B cell (primary cell): ENCODE measurements at regions not wholly inside any gene's neighbourhood (a gene's known extent, or its start where the extent isn't known, plus 50 kb on each side); places are given as distances from the start of the nearest gene placed in this dataset.

Experiments
- ATAC-seq: fragments of 200-7000 bp; cut with Tn5 transposase; one replicate; pipeline ENCODE4 v1.10.0; 2021; ENCODE audit warnings: low read depth, mild to moderate bottlenecking, moderate number of reproducible peaks, moderate library complexity
- CTCF ChIA-PET: fragments of 350-600 bp; sonication (Branson Sonifier 250); formaldehyde crosslinking; loops from one replicate; lab custom pipeline; 2021; ENCODE audit warnings: antibody characterized with exemption, inconsistent platforms; lab: Charles Lee
- POLR2A ChIA-PET: fragments of 350-600 bp; sonication (Branson Sonifier 250); formaldehyde crosslinking; loops from one replicate; lab custom pipeline; 2021; ENCODE audit warnings: antibody characterized with exemption; lab: Charles Lee
- DNase-seq: peaks from one replicate; pipeline ENCODE4 v3.0.0; 2013
- H2AFZ ChIP-seq: 2 replicates; pipeline ENCODE4 v1.6.1; 2012; ENCODE audit warnings: mild to moderate bottlenecking, low read depth, low read length; ENCODE audit not compliant: insufficient read depth, poor library complexity, severe bottlenecking
- H3K27ac ChIP-seq, 2 donors: 1 replicate in 1 of 2; 2 replicates in 1 of 2; pipeline ENCODE4 v1.5.1; 2012 to 2013; ENCODE audit warnings: low read length in 2 of 2, mild to moderate bottlenecking in 2 of 2, moderate library complexity in 1 of 2
- H3K27me3 ChIP-seq, 4 experiments: fragments of 200-600 bp in 1 of 4; sonication (generic) in 1 of 4; replicated peaks in 1 of 4; 1 replicate in 2 of 4; 2 replicates in 2 of 4; pipeline versions ENCODE4 v1.6.1 to v1.7.0; 2013 to 2016; ENCODE audit warnings: low read length in 3 of 4, mild to moderate bottlenecking in 2 of 4, mixed read lengths in 1 of 4, moderate library complexity in 1 of 4; ENCODE audit not compliant: insufficient read depth in 4 of 4, control insufficient read depth in 3 of 4; ENCODE audit errors: control extremely low read depth in 1 of 4
- H3K36me3 ChIP-seq, 2 experiments: replicated peaks in 1 of 2; 1 replicate in 1 of 2; 2 replicates in 1 of 2; pipeline versions ENCODE4 v1.6.1 to v1.7.1; 2013; ENCODE audit warnings: low read length in 1 of 2; ENCODE audit not compliant: insufficient read depth in 2 of 2, control insufficient read depth in 1 of 2; ENCODE audit errors: control extremely low read depth in 1 of 2, extremely low read depth in 1 of 2
- H3K4me1 ChIP-seq, 2 donors: fragments of 200-600 bp in 1 of 2; sonication (generic) in 1 of 2; 1 replicate in 1 of 2; 2 replicates in 1 of 2; pipeline versions ENCODE4 v1.5.1 to v1.6.1; 2013 to 2017; ENCODE audit warnings: low read length in 2 of 2; ENCODE audit not compliant: control insufficient read depth in 2 of 2, insufficient read depth in 2 of 2
- H3K4me2 ChIP-seq: replicated peaks from 2 replicates; pipeline ENCODE3; 2012; ENCODE audit warnings: mild to moderate bottlenecking, low read depth, low read length; ENCODE audit not compliant: poor library complexity, severe bottlenecking
- H3K4me3 ChIP-seq, 5 experiments: fragments of 200-600 bp in 1 of 5; sonication (generic) in 1 of 5; 1 replicate in 3 of 5; 2 replicates in 2 of 5; pipeline versions ENCODE4 v1.5.1 to v1.7.0; 2011 to 2016; ENCODE audit warnings: low read length in 4 of 5, mild to moderate bottlenecking in 4 of 5, low read depth in 2 of 5, control low read depth in 1 of 5, moderate library complexity in 1 of 5; ENCODE audit not compliant: insufficient read depth in 1 of 5; ENCODE audit errors: control extremely low read depth in 1 of 5, extremely low read depth in 1 of 5
- H3K79me2 ChIP-seq: fragments of 200-600 bp; sonication (generic); one replicate; pipeline ENCODE4 v1.6.0; 2016; ENCODE audit warnings: low read length; ENCODE audit not compliant: control insufficient read depth, insufficient read depth
- H3K9ac ChIP-seq: fragments of 200-600 bp; sonication (generic); 2 replicates; pipeline ENCODE4 v1.6.1; 2017; ENCODE audit warnings: mild to moderate bottlenecking, low read length, moderate library complexity
- H3K9me3 ChIP-seq, 3 donors: one replicate each; pipeline versions ENCODE4 v1.6.1 to v1.7.1; 2013; ENCODE audit warnings: low read length in 2 of 3; ENCODE audit not compliant: control insufficient read depth in 2 of 3, insufficient read depth in 1 of 3; ENCODE audit errors: control extremely low read depth in 1 of 3
- H4K20me1 ChIP-seq: 2 replicates; pipeline ENCODE4 v1.6.0; 2012; ENCODE audit warnings: mild to moderate bottlenecking, low read length; ENCODE audit not compliant: insufficient read depth, control insufficient read depth, poor library complexity, severe bottlenecking
- H3K27ac Mint-ChIP-seq: one replicate; pipeline ENCODE4 v1.8.0; 2021; ENCODE audit warnings: mixed read lengths
- H3K27me3 Mint-ChIP-seq: one replicate; pipeline ENCODE4 v1.8.0; 2021; ENCODE audit warnings: mixed read lengths
- H3K4me1 Mint-ChIP-seq: one replicate; pipeline ENCODE4 v1.8.0; 2021; ENCODE audit warnings: mixed read lengths
- H3K4me3 Mint-ChIP-seq: one replicate; pipeline ENCODE4 v1.8.0; 2021; ENCODE audit warnings: mixed read lengths
- H3K9me3 Mint-ChIP-seq: one replicate; pipeline ENCODE4 v1.8.0; 2022; ENCODE audit warnings: mixed read lengths; ENCODE audit not compliant: insufficient read depth
- CTCF ChIP-seq: fragments of 200-600 bp; IDR thresholded peaks from one replicate; pipeline ENCODE4 v1.8.0; 2022; ENCODE audit warnings: antibody characterized with exemption, mild to moderate bottlenecking
- EZH2 ChIP-seq: IDR thresholded peaks from 2 replicates; pipeline ENCODE4 v1.6.1; 2012; ENCODE audit warnings: borderline replicate concordance, low read depth, mild to moderate bottlenecking, moderate library complexity, low read length; ENCODE audit not compliant: insufficient read depth, poor library complexity, severe bottlenecking
- WGBS: methylation state at CpG from one replicate; pipeline ENCODE4 v1.1.5; 2013; ENCODE audit warnings: missing lambda C conversion rate; ENCODE audit not compliant: insufficient coverage; 5-methylcytosine and 5-hydroxymethylcytosine counted together
- intact Hi-C: fragments of 100-400 bp; cut with micrococcal nuclease; formaldehyde crosslinking; loops from one replicate; pipeline ENCODE4 v1.10.0; 2022

DNA sequence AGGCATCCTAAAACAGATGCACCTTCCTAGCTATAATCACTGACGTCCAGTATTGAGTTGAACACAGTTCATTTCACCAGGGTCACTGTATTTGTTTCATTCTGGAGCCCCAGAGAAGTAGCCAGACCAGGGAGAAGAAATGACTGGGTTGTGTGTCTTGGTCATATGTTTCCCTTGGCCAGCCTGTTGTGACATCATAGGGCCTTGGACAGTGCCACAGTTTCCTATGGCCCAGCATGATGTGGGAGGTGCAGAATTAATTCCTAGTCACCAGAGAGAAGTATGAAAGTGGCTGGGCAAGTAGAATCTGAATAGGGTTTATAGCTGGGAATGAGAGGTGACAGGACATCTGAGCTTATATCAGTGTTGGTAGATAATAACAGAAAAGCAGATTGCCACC, 84.0 kb upstream of the ZBED5 start:
- Mint-ChIP-seq H3K27me3 (no peaks in the 10 kb centered on the region), H3K4me1 (no peaks in the 10 kb centered on the region), H3K4me3 (no peak overlapping the region), H3K27ac (no peak overlapping the region), H3K9me3 (peaks cover 2% of the 10 kb centered on the region)
- Histone ChIP-seq H3K4me1 (no peaks in the 10 kb centered on the region), H3K79me2 (no peaks in the 10 kb centered on the region), H3K9me3 (peaks cover 0 to 1% (median 0%) of the 10 kb centered on the region in 3 donors), H3K9ac (no peak overlapping the region), H3K4me3 (no peak overlapping the region), H3K27ac (no peak overlapping the region), H3K27me3 (no peaks in the 10 kb centered on the region), H2AFZ (no peak overlapping the region), H3K36me3 (no peaks in the 10 kb centered on the region), H3K4me2 (no peak overlapping the region), H4K20me1 (no peaks in the 10 kb centered on the region)
- WGBS: no CpG with 5 or more reads among the region's 1 CpG
- ATAC-seq (no peak), DNase-seq (no peak)
- TF ChIP-seq EZH2 (no peak), CTCF (no peak)
- ChIA-PET POLR2A (no interaction called here), CTCF (interaction anchor here (0.9 to 4.8 kb wide), 6 partner anchors 8 to 150 kb away, joined by 3 to 40 read pairs (median 9); no protein-coding TSS in a partner anchor)
- intact Hi-C loops: no loop called here

GRCh38 chr11:10941414-10941813, 83.6 kb upstream of the ZBED5 start:
- no peak overlapping the region for H3K27ac Mint-ChIP-seq
- no peak for TF ChIP-seq EZH2
- TF ChIP-seq CTCF: no peak

More at GRCh38 chr11:10941414-10941813, 83.6 kb upstream of the ZBED5 start:
- peaks cover 0 to 1% (median 0%) of the 10 kb centered on the region in 3 donors for H3K9me3 ChIP-seq
- no peak overlapping the region for H3K4me3 ChIP-seq
- DNase-seq: no peak
- no peaks in the 10 kb centered on the region for H3K4me1 ChIP-seq
- no peak overlapping the region for H3K9ac ChIP-seq
- H3K27me3 ChIP-seq: no peaks in the 10 kb centered on the region
- H3K36me3 ChIP-seq: no peaks in the 10 kb centered on the region
- Mint-ChIP-seq H3K4me3 (no peak overlapping the region), H3K4me1 (no peaks in the 10 kb centered on the region), H3K27me3 (no peaks in the 10 kb centered on the region), H3K9me3 (peaks cover 2% of the 10 kb centered on the region)
- CTCF ChIA-PET: interaction anchor here (0.9 to 4.8 kb wide), 4 partner anchors 7 to 83 kb away, joined by 3 to 40 read pairs (median 12); no protein-coding TSS in a partner anchor
- intact Hi-C loops: no loop called here
- no peaks in the 10 kb centered on the region for H3K79me2 ChIP-seq
- H3K27ac ChIP-seq: no peak overlapping the region
- no peak overlapping the region for H2AFZ ChIP-seq
- ATAC-seq: no peak
- no peak overlapping the region for H3K4me2 ChIP-seq
- no peaks in the 10 kb centered on the region for H4K20me1 ChIP-seq
- no CpG with 5 or more reads among the region's 1 CpG for WGBS
- POLR2A ChIA-PET: no interaction called here
